Psoas muscle (tissue), 7 donors: ENCODE measurements at regions not wholly inside any gene's neighbourhood (a gene's known extent, or its start where the extent isn't known, plus 50 kb on each side); places are given as distances from the start of the nearest gene placed in this dataset.

Source experiments
- ATAC-seq, 4 donors: fragments of 200-7000 bp; cut with Tn5 transposase; one replicate each; pipeline ENCODE4 v1.9.1; 2020; ENCODE audit warnings: moderate library complexity in 3 of 4, mild to moderate bottlenecking in 2 of 4
- DNase-seq, 2 donors: peaks; one replicate each; pipeline ENCODE4 v3.0.0-alpha.2; 2020
- H3K27ac ChIP-seq: fragments of 200-600 bp; one replicate; pipeline ENCODE4 v1.8.0; 2022
- H3K27me3 ChIP-seq, 3 donors: fragments of 200-600 bp in 1 of 3; one replicate each; pipeline versions ENCODE4 v1.6.1 to v1.8.0; 2013 to 2022; ENCODE audit warnings: low read length in 2 of 3, mild to moderate bottlenecking in 2 of 3, moderate library complexity in 1 of 3; ENCODE audit not compliant: insufficient read depth in 3 of 3
- H3K36me3 ChIP-seq, 2 donors: fragments of 200-600 bp in 1 of 2; one replicate each; pipeline versions ENCODE4 v1.6.1 to v1.8.0; 2013 to 2022; ENCODE audit warnings: low read depth in 1 of 2, mild to moderate bottlenecking in 1 of 2, moderate library complexity in 1 of 2; ENCODE audit not compliant: insufficient read depth in 1 of 2
- H3K4me1 ChIP-seq: fragments of 200-600 bp; one replicate; pipeline ENCODE4 v1.8.0; 2022
- H3K4me3 ChIP-seq: fragments of 200-600 bp; one replicate; pipeline ENCODE4 v1.8.0; 2022; ENCODE audit warnings: mild to moderate bottlenecking
- H3K9me3 ChIP-seq: fragments of 200-600 bp; one replicate; pipeline ENCODE4 v1.8.0; 2022
- WGBS, 3 donors: extraction: QIAGEN DNeasy Blood & Tissue Kit; methylation state at CpG; one replicate each; pipeline versions ENCODE4 v1.1.6 to v1.1.7; 2013; 5-methylcytosine and 5-hydroxymethylcytosine counted together
- intact Hi-C, 2 donors: fragments of 100-400 bp; cut with DNase I; formaldehyde crosslinking; loops; one replicate each; pipeline versions ENCODE4 v1.11.0 to v1.14.2; 2022
- TF ChIP-seq, protein P1 (sequence below): fragments of 200-600 bp; IDR thresholded peaks from one replicate; pipeline ENCODE4 v1.8.0; 2022; ENCODE audit warnings: antibody characterized with exemption
- donor health status: healthy with polysubstance abuse.
- donor health status: DM: no; HTN: no; CAD: no; lungs with moderate emphysema.
- donor health status: Bipolar disorder and iron deficiency.
- donor health status: healthy.
- donor health status: DM: yes; HTN: yes; CAD: no.
- donor health status: DM: no; HTN: no; CAD: no.
- donor health status: DM: yes; HTN: yes; CAD: no.

DNA sequence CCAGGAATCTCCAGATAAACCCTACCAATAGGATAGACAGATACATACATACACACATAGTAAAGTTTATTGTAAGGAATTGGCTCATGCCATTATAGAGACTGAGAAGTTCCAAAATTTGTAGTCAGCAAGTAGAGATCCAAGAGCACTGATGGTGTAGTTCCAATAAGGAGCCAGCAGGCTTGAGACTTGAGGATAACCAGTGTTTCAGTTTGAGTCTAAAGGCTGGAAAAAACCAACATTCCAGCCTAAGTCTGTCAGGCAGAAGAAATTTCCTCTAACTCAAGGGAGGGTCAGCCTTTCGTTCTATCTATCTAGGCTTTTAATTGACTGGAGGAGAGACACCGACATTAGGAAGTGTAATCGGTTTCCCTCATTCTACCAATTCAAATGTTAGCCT, 110.2 kb upstream of the TSHZ3 start:
- ATAC-seq = no peak
- Histone ChIP-seq H3K36me3 (no peaks in the 10 kb centered on the region), H3K27me3 (peaks cover 0 to 2% (median 0%) of the 10 kb centered on the region in 3 donors), H3K4me3 (no peak overlapping the region), H3K27ac (no peak overlapping the region), H3K9me3 (no peaks in the 10 kb centered on the region), H3K4me1 (no peaks in the 10 kb centered on the region)
- intact Hi-C loops = no loop called here
- 94 to 100% (median 95%) methylated on average over 3 of the region's 3 CpGs for WGBS, 3 donors
- DNase-seq = no peak
- TF ChIP-seq, protein P1, sequence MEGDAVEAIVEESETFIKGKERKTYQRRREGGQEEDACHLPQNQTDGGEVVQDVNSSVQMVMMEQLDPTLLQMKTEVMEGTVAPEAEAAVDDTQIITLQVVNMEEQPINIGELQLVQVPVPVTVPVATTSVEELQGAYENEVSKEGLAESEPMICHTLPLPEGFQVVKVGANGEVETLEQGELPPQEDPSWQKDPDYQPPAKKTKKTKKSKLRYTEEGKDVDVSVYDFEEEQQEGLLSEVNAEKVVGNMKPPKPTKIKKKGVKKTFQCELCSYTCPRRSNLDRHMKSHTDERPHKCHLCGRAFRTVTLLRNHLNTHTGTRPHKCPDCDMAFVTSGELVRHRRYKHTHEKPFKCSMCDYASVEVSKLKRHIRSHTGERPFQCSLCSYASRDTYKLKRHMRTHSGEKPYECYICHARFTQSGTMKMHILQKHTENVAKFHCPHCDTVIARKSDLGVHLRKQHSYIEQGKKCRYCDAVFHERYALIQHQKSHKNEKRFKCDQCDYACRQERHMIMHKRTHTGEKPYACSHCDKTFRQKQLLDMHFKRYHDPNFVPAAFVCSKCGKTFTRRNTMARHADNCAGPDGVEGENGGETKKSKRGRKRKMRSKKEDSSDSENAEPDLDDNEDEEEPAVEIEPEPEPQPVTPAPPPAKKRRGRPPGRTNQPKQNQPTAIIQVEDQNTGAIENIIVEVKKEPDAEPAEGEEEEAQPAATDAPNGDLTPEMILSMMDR = no peak

DNA sequence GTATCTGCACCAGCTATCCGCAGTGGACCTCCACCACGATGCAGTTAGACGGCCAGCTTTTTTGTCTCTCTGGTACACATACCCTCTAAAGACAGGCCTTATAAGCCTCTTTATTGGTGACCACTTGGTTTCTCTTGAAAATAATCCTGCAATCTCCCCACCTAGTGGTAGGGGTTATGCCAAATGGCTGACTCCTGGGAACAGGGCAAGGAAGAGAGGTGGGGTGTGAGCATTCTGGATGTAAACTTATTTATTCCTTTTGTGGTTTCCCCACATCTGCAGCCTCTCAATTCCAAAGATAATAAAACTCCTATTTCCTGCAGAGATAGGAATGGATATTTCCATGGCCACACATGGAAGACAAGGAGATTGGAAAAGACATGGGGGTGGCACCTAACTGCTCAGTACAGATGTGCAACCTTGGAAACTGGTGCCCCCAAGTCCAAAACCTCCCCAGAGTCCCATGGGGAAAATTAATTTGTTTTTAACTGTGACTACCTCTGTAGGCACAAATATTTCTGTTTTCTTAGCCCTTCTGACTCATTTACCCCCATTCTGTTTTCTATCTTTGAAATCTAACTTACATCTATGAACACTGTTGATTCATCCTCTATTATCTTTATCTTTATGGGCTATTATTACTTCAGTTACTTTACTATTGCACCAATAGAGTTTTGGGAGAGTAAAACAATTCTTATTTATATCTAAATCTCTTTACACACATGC, 112.7 kb upstream of the TSHZ3 start:
- H3K27ac ChIP-seq = no peak overlapping the region
- no peak overlapping the region for H3K4me3 ChIP-seq
- intact Hi-C loops = no loop called here
- DNase-seq (no peak), ATAC-seq (no peak)
- TF ChIP-seq, protein P1 = no peak
- H3K27me3 ChIP-seq = peaks cover 0 to 4% (median 0%) of the 10 kb centered on the region in 3 donors
- no peaks in the 10 kb centered on the region for H3K36me3 ChIP-seq
- H3K4me1 ChIP-seq = no peaks in the 10 kb centered on the region
- 86 to 92% (median 90%) methylated on average over 3 of the region's 3 CpGs for WGBS, 3 donors
- H3K9me3 ChIP-seq = no peaks in the 10 kb centered on the region

DNA sequence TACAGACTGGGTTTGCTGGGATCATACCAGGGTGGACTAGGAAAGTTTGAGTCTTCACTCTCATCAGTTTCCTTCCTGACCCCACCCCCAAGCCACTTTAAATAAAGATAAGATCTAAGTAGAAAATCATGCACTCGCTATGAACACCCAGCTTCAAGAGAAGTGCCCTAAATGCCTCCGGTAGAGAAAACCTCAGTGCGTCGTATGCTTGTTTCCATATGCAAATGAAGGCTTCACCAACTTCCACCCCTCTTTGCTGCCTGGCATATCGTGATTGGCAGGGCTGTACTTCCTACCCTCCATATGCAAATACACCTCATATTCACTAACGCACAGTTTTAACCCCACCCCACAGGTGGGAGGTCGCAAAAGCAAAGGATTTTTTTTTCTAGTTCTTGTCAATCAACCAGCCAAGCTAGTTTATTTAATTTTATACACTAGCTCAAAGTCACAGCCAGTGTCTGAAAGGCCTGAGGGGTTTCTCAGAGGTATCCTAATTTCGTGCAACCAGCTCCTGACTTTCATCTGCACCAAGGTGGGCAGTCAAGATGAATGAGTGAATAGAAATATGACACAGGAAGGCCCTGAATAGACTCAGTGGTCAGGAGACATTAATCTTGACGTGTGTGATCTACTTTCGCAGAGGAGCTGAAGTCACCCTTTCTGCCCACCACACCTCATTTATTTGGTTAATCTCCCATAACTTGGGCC, 121.1 kb upstream of the TSHZ3 start:
- Histone ChIP-seq H3K4me3 (no peak overlapping the region), H3K9me3 (no peaks in the 10 kb centered on the region), H3K27me3 (no peaks in the 10 kb centered on the region), H3K36me3 (no peaks in the 10 kb centered on the region), H3K4me1 (no peaks in the 10 kb centered on the region), H3K27ac (no peak overlapping the region)
- ATAC-seq (no peak), DNase-seq (no peak)
- intact Hi-C loops = no loop called here
- WGBS, 3 donors = 85 to 88% (median 88%) methylated on average over 10 of the region's 10 CpGs
- TF ChIP-seq, protein P1 = no peak

DNA sequence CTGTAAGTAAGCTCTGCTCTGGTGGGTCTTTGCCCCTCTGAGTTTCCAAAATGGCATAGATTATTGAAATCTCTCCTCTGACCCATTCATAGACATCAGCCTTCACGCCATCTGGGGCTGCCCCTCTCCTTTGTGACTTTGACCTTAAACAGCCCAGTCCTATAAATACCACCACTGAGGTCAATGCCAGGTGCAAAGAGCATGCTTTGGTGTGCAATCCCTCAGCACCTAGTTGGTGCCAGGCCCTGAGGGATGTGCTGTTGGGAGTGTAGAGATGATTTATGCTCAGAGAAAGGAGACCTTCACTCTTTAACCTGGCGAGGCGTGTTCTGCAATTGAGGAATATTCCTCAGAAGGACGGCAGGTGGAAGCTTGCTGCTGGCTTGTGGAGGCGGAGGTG, 121.7 kb upstream of the TSHZ3 start:
- 73 to 83% (median 82%) methylated on average over 5 of the region's 5 CpGs for WGBS, 3 donors
- Histone ChIP-seq H3K36me3 (no peaks in the 10 kb centered on the region), H3K4me3 (no peak overlapping the region), H3K27ac (no peak overlapping the region), H3K27me3 (no peaks in the 10 kb centered on the region), H3K9me3 (no peaks in the 10 kb centered on the region), H3K4me1 (no peaks in the 10 kb centered on the region)
- DNase-seq = no peak
- TF ChIP-seq, protein P1 = no peak
- no peak for ATAC-seq
- intact Hi-C loops = no loop called here
